ENCODE measurements at regions not wholly inside any gene's neighbourhood (a gene's known extent, or its start where the extent isn't known, plus 50 kb on each side); places are given as distances from the start of the nearest gene placed in this dataset.

DNA sequence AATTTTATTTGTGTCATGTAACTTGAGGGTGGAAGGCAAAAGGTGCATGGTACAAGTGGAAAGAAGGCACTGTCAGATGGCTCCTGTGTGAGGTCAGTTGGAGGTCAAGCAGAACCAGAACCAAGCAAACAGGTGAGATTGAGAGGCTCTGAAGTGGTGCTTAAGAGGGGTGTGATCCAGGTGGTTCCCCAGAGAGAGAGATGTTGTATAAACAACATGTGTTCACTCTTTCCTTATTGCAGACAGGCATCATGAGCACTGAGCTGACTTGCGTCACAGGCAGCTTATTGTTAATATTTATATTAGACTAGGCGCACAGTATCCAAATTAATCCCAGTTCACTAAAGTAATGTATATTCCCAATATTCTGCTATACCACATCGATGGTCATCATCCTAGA, 56.8 kb downstream of the CXCL13 start:
- peak; percentile 95 for DNase-seq
